ENCODE measurements at regions not wholly inside any gene's neighbourhood (a gene's known extent, or its start where the extent isn't known, plus 50 kb on each side); places are given as distances from the start of the nearest gene placed in this dataset.

GRCh38 chr6:56850626-56851025, 104.3 kb upstream of the BEND6 start:
- Histone ChIP-seq H3K4me1 (ENCODE audit: control insufficient read depth, insufficient read depth, low read length, poor library complexity, severe bottlenecking) (peaks cover 33% of the 10 kb centered on the region), H3K36me3 (ENCODE audit: control insufficient read depth, insufficient read depth, low read length) (no peaks in the 10 kb centered on the region), H3K4me3 (ENCODE audit: extremely low read depth, insufficient read depth, low read length, poor library complexity, severe bottlenecking) (peak overlapping the region; percentile 44), H3K27ac (ENCODE audit: low read depth, low read length, severe bottlenecking) (peak overlapping the region; percentile 94), H3K9me3 (ENCODE audit: control insufficient read depth, low read length) (no peaks in the 10 kb centered on the region)
- WGBS, 2 experiments (ENCODE audit: insufficient coverage in 2 of 2), result 30 to 40% methylated on average over 2 to 3 of the region's 4 CpGs

GRCh38 chr6:56849896-56850295, 105.0 kb upstream of the BEND6 start:
- 10 to 17% methylated on average over 2 to 4 of the region's 4 CpGs for WGBS, 2 experiments (ENCODE audit: insufficient coverage in 2 of 2)
- H3K9me3 ChIP-seq (ENCODE audit: control insufficient read depth, low read length), result no peaks in the 10 kb centered on the region
- peaks cover 33% of the 10 kb centered on the region for H3K4me1 ChIP-seq (ENCODE audit: control insufficient read depth, insufficient read depth, low read length, poor library complexity, severe bottlenecking)
- peak overlapping the region; percentile 94 for H3K27ac ChIP-seq (ENCODE audit: low read depth, low read length, severe bottlenecking)
- H3K36me3 ChIP-seq (ENCODE audit: control insufficient read depth, insufficient read depth, low read length), result no peaks in the 10 kb centered on the region
- peak overlapping the region; percentile 44 for H3K4me3 ChIP-seq (ENCODE audit: extremely low read depth, insufficient read depth, low read length, poor library complexity, severe bottlenecking)

- peaks cover 29% of the 10 kb centered on the region for H3K4me1 ChIP-seq (ENCODE audit: control insufficient read depth, insufficient read depth, low read length, poor library complexity, severe bottlenecking)
- no peaks in the 10 kb centered on the region for H3K9me3 ChIP-seq (ENCODE audit: control insufficient read depth, low read length)
- no peaks in the 10 kb centered on the region for H3K36me3 ChIP-seq (ENCODE audit: control insufficient read depth, insufficient read depth, low read length)
- no peak overlapping the region for H3K27ac ChIP-seq (ENCODE audit: low read depth, low read length, severe bottlenecking)
- H3K4me3 ChIP-seq (ENCODE audit: extremely low read depth, insufficient read depth, low read length, poor library complexity, severe bottlenecking), result no peak overlapping the region
Observed at GRCh38 chr6:56848105-56848504, 106.8 kb upstream of the BEND6 start.

- Histone ChIP-seq H3K36me3 (ENCODE audit: control insufficient read depth, insufficient read depth, low read length) (no peaks in the 10 kb centered on the region), H3K4me3 (ENCODE audit: extremely low read depth, insufficient read depth, low read length, poor library complexity, severe bottlenecking) (no peak overlapping the region), H3K9me3 (ENCODE audit: control insufficient read depth, low read length) (no peaks in the 10 kb centered on the region), H3K4me1 (ENCODE audit: control insufficient read depth, insufficient read depth, low read length, poor library complexity, severe bottlenecking) (peaks cover 10% of the 10 kb centered on the region), H3K27ac (ENCODE audit: low read depth, low read length, severe bottlenecking) (no peak overlapping the region)
- WGBS, 2 experiments (ENCODE audit: insufficient coverage in 2 of 2), result 100% methylated on average over 1 of the region's 3 CpGs
Observed at GRCh38 chr6:56845032-56845431, 109.9 kb upstream of the BEND6 start.

GRCh38 chr6:56843476-56844349, 111.2 kb upstream of the BEND6 start:
- H3K27ac ChIP-seq (ENCODE audit: low read depth, low read length, severe bottlenecking), result peak overlapping the region; percentile 61
- peaks cover 8% of the 10 kb centered on the region for H3K4me1 ChIP-seq (ENCODE audit: control insufficient read depth, insufficient read depth, low read length, poor library complexity, severe bottlenecking)
- 0% methylated on average over 43 to 59 of the region's 87 CpGs for WGBS, 2 experiments (ENCODE audit: insufficient coverage in 2 of 2)
- H3K36me3 ChIP-seq (ENCODE audit: control insufficient read depth, insufficient read depth, low read length), result no peaks in the 10 kb centered on the region
- H3K4me3 ChIP-seq (ENCODE audit: extremely low read depth, insufficient read depth, low read length, poor library complexity, severe bottlenecking), result peak overlapping the region; percentile 83
- H3K9me3 ChIP-seq (ENCODE audit: control insufficient read depth, low read length), result no peaks in the 10 kb centered on the region

GRCh38 chr6:56842686-56843475, 112.0 kb upstream of the BEND6 start:
- Histone ChIP-seq H3K4me3 (ENCODE audit: extremely low read depth, insufficient read depth, low read length, poor library complexity, severe bottlenecking) (peak overlapping the region; percentile 83), H3K9me3 (ENCODE audit: control insufficient read depth, low read length) (no peaks in the 10 kb centered on the region), H3K36me3 (ENCODE audit: control insufficient read depth, insufficient read depth, low read length) (no peaks in the 10 kb centered on the region), H3K27ac (ENCODE audit: low read depth, low read length, severe bottlenecking) (peak overlapping the region; percentile 61), H3K4me1 (ENCODE audit: control insufficient read depth, insufficient read depth, low read length, poor library complexity, severe bottlenecking) (peaks cover 8% of the 10 kb centered on the region)
- WGBS, 2 experiments (ENCODE audit: insufficient coverage in 2 of 2), result 0% methylated on average over 26 to 39 of the region's 47 CpGs

GRCh38 chr6:56841751-56842150, 113.2 kb upstream of the BEND6 start:
- Histone ChIP-seq H3K4me3 (ENCODE audit: extremely low read depth, insufficient read depth, low read length, poor library complexity, severe bottlenecking) (peak overlapping the region; percentile 83), H3K27ac (ENCODE audit: low read depth, low read length, severe bottlenecking) (no peak overlapping the region)

GRCh38 chr6:56841381-56841749, 113.5 kb upstream of the BEND6 start:
- peaks cover 8% of the 10 kb centered on the region for H3K4me1 ChIP-seq (ENCODE audit: control insufficient read depth, insufficient read depth, low read length, poor library complexity, severe bottlenecking)
- no peaks in the 10 kb centered on the region for H3K9me3 ChIP-seq (ENCODE audit: control insufficient read depth, low read length)
- H3K4me3 ChIP-seq (ENCODE audit: extremely low read depth, insufficient read depth, low read length, poor library complexity, severe bottlenecking), result peak overlapping the region; percentile 83
- WGBS, 2 experiments (ENCODE audit: insufficient coverage in 2 of 2), result no CpG with 5 or more reads among the region's 3 CpGs
- H3K27ac ChIP-seq (ENCODE audit: low read depth, low read length, severe bottlenecking), result no peak overlapping the region
- H3K36me3 ChIP-seq (ENCODE audit: control insufficient read depth, insufficient read depth, low read length), result no peaks in the 10 kb centered on the region

More at GRCh38 chr6:56841751-56842150, 113.2 kb upstream of the BEND6 start:
- H3K4me1 ChIP-seq (ENCODE audit: control insufficient read depth, insufficient read depth, low read length, poor library complexity, severe bottlenecking), result peaks cover 8% of the 10 kb centered on the region
- no CpG with 5 or more reads among the region's 1 CpG for WGBS, 2 experiments (ENCODE audit: insufficient coverage in 2 of 2)
- no peaks in the 10 kb centered on the region for H3K9me3 ChIP-seq (ENCODE audit: control insufficient read depth, low read length)
- H3K36me3 ChIP-seq (ENCODE audit: control insufficient read depth, insufficient read depth, low read length), result no peaks in the 10 kb centered on the region

GRCh38 chr6:56840467-56841380, 114.2 kb upstream of the BEND6 start:
- peaks cover 8% of the 10 kb centered on the region for H3K4me1 ChIP-seq (ENCODE audit: control insufficient read depth, insufficient read depth, low read length, poor library complexity, severe bottlenecking)
- H3K4me3 ChIP-seq (ENCODE audit: extremely low read depth, insufficient read depth, low read length, poor library complexity, severe bottlenecking), result peak overlapping the region; percentile 83
- H3K9me3 ChIP-seq (ENCODE audit: control insufficient read depth, low read length), result no peaks in the 10 kb centered on the region
- WGBS, 2 experiments (ENCODE audit: insufficient coverage in 2 of 2), result 68 to 76% methylated on average over 2 to 4 of the region's 6 CpGs
- H3K36me3 ChIP-seq (ENCODE audit: control insufficient read depth, insufficient read depth, low read length), result no peaks in the 10 kb centered on the region
- no peak overlapping the region for H3K27ac ChIP-seq (ENCODE audit: low read depth, low read length, severe bottlenecking)

GRCh38 chr6:56839533-56840183, 115.2 kb upstream of the BEND6 start:
- Histone ChIP-seq H3K4me3 (ENCODE audit: extremely low read depth, insufficient read depth, low read length, poor library complexity, severe bottlenecking) (no peak overlapping the region), H3K9me3 (ENCODE audit: control insufficient read depth, low read length) (no peaks in the 10 kb centered on the region), H3K27ac (ENCODE audit: low read depth, low read length, severe bottlenecking) (no peak overlapping the region), H3K4me1 (ENCODE audit: control insufficient read depth, insufficient read depth, low read length, poor library complexity, severe bottlenecking) (peaks cover 8% of the 10 kb centered on the region), H3K36me3 (ENCODE audit: control insufficient read depth, insufficient read depth, low read length) (no peaks in the 10 kb centered on the region)
- WGBS, 2 experiments (ENCODE audit: insufficient coverage in 2 of 2), result no CpG with 5 or more reads among the region's 6 CpGs

All from mesodermal cell (in vitro differentiated cells).